ENCODE measurements at regions not wholly inside any gene's neighbourhood (a gene's known extent, or its start where the extent isn't known, plus 50 kb on each side); places are given as distances from the start of the nearest gene placed in this dataset.
A peak's percentile ranks its signal among the peaks of the same experiment; 100 is the strongest.

DNA sequence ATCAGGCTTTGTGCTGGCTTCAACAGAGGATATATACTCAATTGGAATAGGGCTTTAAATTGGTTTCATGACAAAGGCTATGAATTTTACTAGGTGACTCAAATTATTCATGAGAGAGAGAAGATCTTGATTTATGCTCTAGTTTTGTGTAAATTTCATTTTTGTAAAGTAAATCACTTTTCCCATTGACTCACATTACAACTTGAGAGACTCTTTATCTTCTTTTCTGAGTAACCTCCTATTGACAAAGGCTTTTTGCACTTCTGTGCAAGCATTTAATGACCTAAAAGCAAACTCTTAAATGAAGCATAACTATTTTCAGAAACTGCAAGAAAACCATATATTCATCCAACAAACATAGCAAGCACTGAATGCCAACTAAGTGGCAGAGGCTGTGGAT is 98.5 kb upstream of the RHOBTB1 start:
- TF ChIP-seq ZBTB7A (IDR thresholded peaks at IDR 0.05; ENCODE audit: low read depth) (no peak), CEBPB (IDR thresholded peaks at IDR 0.05) (no peak), TEAD4 (IDR thresholded peaks at IDR 0.05) (no peak), TAF1 (IDR thresholded peaks at IDR 0.05; ENCODE audit: low read depth) (no peak), NFIC (IDR thresholded peaks at IDR 0.05) (no peak), FOXM1 (IDR thresholded peaks at IDR 0.05; ENCODE audit: borderline replicate concordance, low read depth) (no peak)

DNA sequence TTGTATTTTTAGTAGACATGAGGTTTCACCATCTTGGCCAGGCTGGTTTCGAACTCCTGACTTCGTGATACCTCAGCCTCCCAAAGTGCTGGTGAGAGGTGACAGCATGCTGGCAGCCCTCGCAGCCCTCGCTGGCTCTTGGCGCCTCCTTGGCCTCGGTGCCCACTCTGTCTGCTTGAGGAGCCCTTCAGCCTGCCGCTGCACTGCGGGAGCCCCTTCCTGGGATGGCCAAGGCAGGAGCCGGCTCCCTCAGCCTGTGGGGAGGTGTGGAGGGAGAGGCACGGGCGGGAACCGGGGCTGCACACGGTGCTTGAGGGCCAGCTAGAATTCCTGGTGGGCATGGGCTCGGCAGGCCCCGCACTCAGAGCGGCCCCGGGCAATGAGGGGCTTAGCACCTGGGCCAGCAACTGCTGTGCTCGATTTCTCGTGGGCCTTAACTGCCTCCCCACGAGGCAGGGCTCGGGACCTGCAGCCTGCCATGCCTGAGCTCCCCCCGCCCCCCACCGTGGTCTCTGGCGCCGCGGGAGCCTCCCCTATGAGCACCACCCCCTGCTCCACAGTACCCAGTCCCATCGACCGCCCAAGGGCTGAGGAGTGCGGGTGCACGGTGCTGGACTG is 96.5 kb upstream of the RHOBTB1 start:
- TF ChIP-seq CEBPB (IDR thresholded peaks at IDR 0.05) (no peak), ZBTB7A (IDR thresholded peaks at IDR 0.05; ENCODE audit: low read depth) (no peak), TCF12 (IDR thresholded peaks at IDR 0.05; ENCODE audit: low read depth) (no peak), EGR1 (IDR thresholded peaks at IDR 0.05) (no peak), NFIC (IDR thresholded peaks at IDR 0.05) (no peak), RAD21 (IDR thresholded peaks at IDR 0.05; ENCODE audit: low read depth) (no peak), YY1 (IDR thresholded peaks at IDR 0.05; ENCODE audit: low read depth) (no peak), TAF1 (IDR thresholded peaks at IDR 0.05; ENCODE audit: low read depth) (no peak), FOXM1 (IDR thresholded peaks at IDR 0.05; ENCODE audit: borderline replicate concordance, low read depth) (no peak), TEAD4 (IDR thresholded peaks at IDR 0.05) (no peak), CREB1 (IDR thresholded peaks at IDR 0.05; ENCODE audit: low read depth) (no peak)
- TF ChIP-seq, protein P1, sequence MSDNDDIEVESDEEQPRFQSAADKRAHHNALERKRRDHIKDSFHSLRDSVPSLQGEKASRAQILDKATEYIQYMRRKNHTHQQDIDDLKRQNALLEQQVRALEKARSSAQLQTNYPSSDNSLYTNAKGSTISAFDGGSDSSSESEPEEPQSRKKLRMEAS (IDR thresholded peaks at IDR 0.05), result no peak
- TF ChIP-seq, protein P2, sequence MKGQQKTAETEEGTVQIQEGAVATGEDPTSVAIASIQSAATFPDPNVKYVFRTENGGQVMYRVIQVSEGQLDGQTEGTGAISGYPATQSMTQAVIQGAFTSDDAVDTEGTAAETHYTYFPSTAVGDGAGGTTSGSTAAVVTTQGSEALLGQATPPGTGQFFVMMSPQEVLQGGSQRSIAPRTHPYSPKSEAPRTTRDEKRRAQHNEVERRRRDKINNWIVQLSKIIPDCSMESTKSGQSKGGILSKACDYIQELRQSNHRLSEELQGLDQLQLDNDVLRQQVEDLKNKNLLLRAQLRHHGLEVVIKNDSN (IDR thresholded peaks at IDR 0.05), result no peak

DNA sequence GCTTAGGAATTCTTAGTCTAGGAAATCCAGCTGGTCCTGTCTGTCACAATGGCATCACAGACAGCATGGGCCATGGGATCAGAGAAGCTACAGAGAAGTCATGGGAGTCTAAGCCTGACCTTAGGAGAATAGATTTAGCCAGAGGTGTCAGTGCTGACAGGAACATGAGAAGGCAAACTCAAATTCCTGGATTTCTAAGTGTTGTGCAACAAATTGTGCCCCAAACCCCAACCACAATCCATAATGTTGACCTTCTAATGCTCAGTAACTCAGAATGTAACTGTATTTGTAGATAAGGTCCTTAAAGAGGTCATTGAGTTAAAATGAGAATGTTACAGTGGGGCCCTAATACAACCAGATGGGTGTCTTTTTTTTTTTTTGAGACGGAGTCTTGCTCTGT is 95.9 kb upstream of the RHOBTB1 start:
- no peak for TF ChIP-seq NFIC (IDR thresholded peaks at IDR 0.05)

DNA sequence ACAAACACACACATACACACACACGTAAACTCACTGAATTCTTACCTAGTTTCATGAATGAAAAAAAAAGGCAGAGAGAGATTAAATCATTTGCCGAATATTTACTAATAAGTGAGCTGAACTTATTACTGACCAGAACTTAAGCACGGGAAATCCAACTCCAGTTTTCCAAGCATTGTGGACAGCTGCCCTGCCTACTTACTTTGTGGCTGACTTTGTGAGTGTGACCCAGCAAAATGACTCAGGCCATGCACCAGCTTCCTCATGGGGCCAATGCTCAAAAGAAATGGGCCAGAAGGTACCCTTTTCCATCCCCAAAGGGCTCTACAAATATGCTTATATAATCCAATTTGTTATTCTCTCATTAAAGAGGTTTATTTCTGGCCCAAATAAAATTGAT is 87.4 kb upstream of the RHOBTB1 start:
- TF ChIP-seq RAD21 (IDR thresholded peaks at IDR 0.05; ENCODE audit: low read depth) (no peak), ZBTB7A (IDR thresholded peaks at IDR 0.05; ENCODE audit: low read depth) (no peak), NFIC (IDR thresholded peaks at IDR 0.05) (no peak), EGR1 (IDR thresholded peaks at IDR 0.05) (no peak), CEBPB (IDR thresholded peaks at IDR 0.05) (no peak), TAF1 (IDR thresholded peaks at IDR 0.05; ENCODE audit: low read depth) (no peak), TCF12 (IDR thresholded peaks at IDR 0.05; ENCODE audit: low read depth) (no peak), TEAD4 (IDR thresholded peaks at IDR 0.05) (no peak), CREB1 (IDR thresholded peaks at IDR 0.05; ENCODE audit: low read depth) (no peak)
- TF ChIP-seq, protein P3, sequence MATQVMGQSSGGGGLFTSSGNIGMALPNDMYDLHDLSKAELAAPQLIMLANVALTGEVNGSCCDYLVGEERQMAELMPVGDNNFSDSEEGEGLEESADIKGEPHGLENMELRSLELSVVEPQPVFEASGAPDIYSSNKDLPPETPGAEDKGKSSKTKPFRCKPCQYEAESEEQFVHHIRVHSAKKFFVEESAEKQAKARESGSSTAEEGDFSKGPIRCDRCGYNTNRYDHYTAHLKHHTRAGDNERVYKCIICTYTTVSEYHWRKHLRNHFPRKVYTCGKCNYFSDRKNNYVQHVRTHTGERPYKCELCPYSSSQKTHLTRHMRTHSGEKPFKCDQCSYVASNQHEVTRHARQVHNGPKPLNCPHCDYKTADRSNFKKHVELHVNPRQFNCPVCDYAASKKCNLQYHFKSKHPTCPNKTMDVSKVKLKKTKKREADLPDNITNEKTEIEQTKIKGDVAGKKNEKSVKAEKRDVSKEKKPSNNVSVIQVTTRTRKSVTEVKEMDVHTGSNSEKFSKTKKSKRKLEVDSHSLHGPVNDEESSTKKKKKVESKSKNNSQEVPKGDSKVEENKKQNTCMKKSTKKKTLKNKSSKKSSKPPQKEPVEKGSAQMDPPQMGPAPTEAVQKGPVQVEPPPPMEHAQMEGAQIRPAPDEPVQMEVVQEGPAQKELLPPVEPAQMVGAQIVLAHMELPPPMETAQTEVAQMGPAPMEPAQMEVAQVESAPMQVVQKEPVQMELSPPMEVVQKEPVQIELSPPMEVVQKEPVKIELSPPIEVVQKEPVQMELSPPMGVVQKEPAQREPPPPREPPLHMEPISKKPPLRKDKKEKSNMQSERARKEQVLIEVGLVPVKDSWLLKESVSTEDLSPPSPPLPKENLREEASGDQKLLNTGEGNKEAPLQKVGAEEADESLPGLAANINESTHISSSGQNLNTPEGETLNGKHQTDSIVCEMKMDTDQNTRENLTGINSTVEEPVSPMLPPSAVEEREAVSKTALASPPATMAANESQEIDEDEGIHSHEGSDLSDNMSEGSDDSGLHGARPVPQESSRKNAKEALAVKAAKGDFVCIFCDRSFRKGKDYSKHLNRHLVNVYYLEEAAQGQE (IDR thresholded peaks at IDR 0.05; ENCODE audit: low read depth), result no peak
- TF ChIP-seq, protein P1 (IDR thresholded peaks at IDR 0.05), result no peak

DNA sequence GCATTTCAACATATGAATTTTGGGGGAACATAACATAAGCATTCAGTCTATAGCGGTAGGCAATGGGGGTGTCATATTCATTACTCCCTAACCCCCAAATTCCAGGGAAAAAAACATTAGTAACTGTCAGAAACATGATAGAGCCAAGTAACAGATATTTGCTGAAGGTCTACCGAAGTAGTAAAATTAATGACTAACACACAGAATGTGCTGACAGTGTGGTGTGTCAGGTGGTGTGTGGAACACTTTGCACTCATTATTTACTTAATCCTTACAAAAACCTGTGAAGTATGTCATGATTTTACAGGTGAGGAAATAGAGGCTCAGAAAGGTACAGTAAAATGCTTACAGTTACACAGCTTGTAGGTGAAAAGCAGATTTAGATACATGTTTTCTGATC is 85.4 kb upstream of the RHOBTB1 start:
- TF ChIP-seq EGR1 (IDR thresholded peaks at IDR 0.05) (no peak), TAF1 (IDR thresholded peaks at IDR 0.05; ENCODE audit: low read depth) (no peak), TEAD4 (IDR thresholded peaks at IDR 0.05) (no peak), NFIC (IDR thresholded peaks at IDR 0.05) (no peak), EP300 (IDR thresholded peaks at IDR 0.05; ENCODE audit: borderline replicate concordance) (no peak), YY1 (IDR thresholded peaks at IDR 0.05; ENCODE audit: low read depth) (no peak), RAD21 (IDR thresholded peaks at IDR 0.05; ENCODE audit: low read depth) (no peak), CEBPB (IDR thresholded peaks at IDR 0.05) (no peak), FOXM1 (IDR thresholded peaks at IDR 0.05; ENCODE audit: borderline replicate concordance, low read depth) (no peak), ZBTB7A (IDR thresholded peaks at IDR 0.05; ENCODE audit: low read depth) (no peak), TCF12 (IDR thresholded peaks at IDR 0.05; ENCODE audit: low read depth) (no peak), CREB1 (IDR thresholded peaks at IDR 0.05; ENCODE audit: low read depth) (no peak)
- TF ChIP-seq, protein P3 (IDR thresholded peaks at IDR 0.05; ENCODE audit: low read depth), result no peak
- TF ChIP-seq, protein P2 (IDR thresholded peaks at IDR 0.05), result no peak
- TF ChIP-seq, protein P1 (IDR thresholded peaks at IDR 0.05), result no peak

DNA sequence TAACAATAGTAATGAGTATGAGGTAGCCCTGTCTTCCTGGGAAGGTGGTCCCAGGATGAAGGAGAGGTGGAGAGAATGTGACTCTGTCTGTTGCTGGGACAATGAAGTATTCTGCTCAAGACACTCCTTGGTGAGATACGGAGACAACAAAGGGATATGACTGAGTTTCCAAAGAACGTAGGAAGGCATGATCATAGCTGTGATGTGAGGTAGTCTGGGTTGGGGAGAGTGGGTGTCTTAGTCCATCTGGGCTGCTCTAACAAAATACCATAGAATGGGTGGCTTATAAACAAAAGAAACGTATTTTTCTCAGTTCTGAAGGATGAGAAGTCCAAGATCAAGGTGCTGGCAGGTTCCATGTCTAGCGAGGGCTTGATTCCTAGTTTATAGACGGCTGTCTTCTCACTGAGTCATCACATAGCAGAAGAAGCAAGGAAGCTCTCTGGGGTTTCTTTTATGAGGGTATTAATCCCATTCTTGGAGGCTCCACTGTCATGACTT is 84.9 kb upstream of the RHOBTB1 start:
- TF ChIP-seq EP300 (IDR thresholded peaks at IDR 0.05; ENCODE audit: borderline replicate concordance), result peak; percentile 68; the same call in 1 of the 2 replicates
- peak; percentile 24; the same call in 1 of the 2 replicates for TF ChIP-seq TEAD4 (IDR thresholded peaks at IDR 0.05)
- no peak for TF ChIP-seq CREB1 (IDR thresholded peaks at IDR 0.05; ENCODE audit: low read depth)
